ENCODE measurements at regions not wholly inside any gene's neighbourhood (a gene's known extent, or its start where the extent isn't known, plus 50 kb on each side); places are given as distances from the start of the nearest gene placed in this dataset.

- no peaks in the 10 kb centered on the region for H3K9me3 ChIP-seq (replicated peaks; ENCODE audit: control insufficient read depth, insufficient read depth, low read depth, low read length)
- WGBS (ENCODE audit: insufficient coverage, low coverage, missing lambda C conversion rate): 2% methylated on average over 2 of the region's 2 CpGs
- intact Hi-C loops (cut with micrococcal nuclease): no loop called here
- no peaks in the 10 kb centered on the region for H4K20me1 ChIP-seq (replicated peaks; ENCODE audit: control insufficient read depth, insufficient read depth, low read length)
- H3K4me3 ChIP-seq: no peak overlapping the region
- DNase-seq (ENCODE audit: extremely low read depth in 1 of 4, low spot score in 3 of 4) (no peak), FAIRE-seq (no peak), ATAC-seq (no peak)
- no peaks in the 10 kb centered on the region for H3K36me3 ChIP-seq (ENCODE audit: control insufficient read depth, insufficient read depth, low read length)
- no peaks in the 10 kb centered on the region for H3K27me3 ChIP-seq (ENCODE audit: control insufficient read depth in 2 of 2, insufficient read depth in 2 of 2, low read length in 2 of 2)
- H2AFZ ChIP-seq (ENCODE audit: low read depth, low read length): no peak overlapping the region
- no peak overlapping the region for H3K9ac ChIP-seq (ENCODE audit: insufficient read depth in 1 of 2, low read depth in 2 of 2, low read length in 2 of 2)
- in situ Hi-C loops (cut with MboI): no loop called here
- BruUV-seq (replicated peaks): no TSS peak
- H3K4me1 ChIP-seq (replicated peaks in 1 of 2; ENCODE audit: control insufficient read depth in 2 of 2, insufficient read depth in 2 of 2, low read length in 2 of 2): no peaks in the 10 kb centered on the region
- ChIA-PET CTCF (ENCODE audit: low intra/inter-chr PET ratio) (no interaction called here), POLR2A (no interaction called here)
- TF ChIP-seq HMGXB4 (CRISPR knock-in tag; IDR thresholded peaks at IDR 0.05) (no peak), HNRNPK (IDR thresholded peaks at IDR 0.05; ENCODE audit: low read depth, low read length, poor library complexity, severe bottlenecking) (no peak), DDX20 (tag; IDR thresholded peaks at IDR 0.05; ENCODE audit: low read depth) (no peak), ZNF212 (CRISPR knock-in tag; IDR thresholded peaks at IDR 0.05) (no peak), CBX1 (IDR thresholded peaks at IDR 0.05; ENCODE audit: low read depth) (no peak), FOXA3 (CRISPR knock-in tag; conservative IDR thresholded peaks at IDR 0.05 in 1 of 2, IDR thresholded peaks at IDR 0.05 in 1 of 2) (no peak), C11orf30 (IDR thresholded peaks at IDR 0.05; ENCODE audit: low read depth) (no peak), SREBF2 (CRISPR knock-in tag; IDR thresholded peaks at IDR 0.05) (no peak), CSDE1 (IDR thresholded peaks at IDR 0.05) (no peak)
- TF ChIP-seq, protein P1, sequence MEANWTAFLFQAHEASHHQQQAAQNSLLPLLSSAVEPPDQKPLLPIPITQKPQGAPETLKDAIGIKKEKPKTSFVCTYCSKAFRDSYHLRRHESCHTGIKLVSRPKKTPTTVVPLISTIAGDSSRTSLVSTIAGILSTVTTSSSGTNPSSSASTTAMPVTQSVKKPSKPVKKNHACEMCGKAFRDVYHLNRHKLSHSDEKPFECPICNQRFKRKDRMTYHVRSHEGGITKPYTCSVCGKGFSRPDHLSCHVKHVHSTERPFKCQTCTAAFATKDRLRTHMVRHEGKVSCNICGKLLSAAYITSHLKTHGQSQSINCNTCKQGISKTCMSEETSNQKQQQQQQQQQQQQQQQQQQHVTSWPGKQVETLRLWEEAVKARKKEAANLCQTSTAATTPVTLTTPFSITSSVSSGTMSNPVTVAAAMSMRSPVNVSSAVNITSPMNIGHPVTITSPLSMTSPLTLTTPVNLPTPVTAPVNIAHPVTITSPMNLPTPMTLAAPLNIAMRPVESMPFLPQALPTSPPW (CRISPR knock-in tag; IDR thresholded peaks at IDR 0.05): no peak
- no peaks in the 10 kb centered on the region for H3K79me2 ChIP-seq (ENCODE audit: control insufficient read depth, insufficient read depth, low read length)
- H3K9me1 ChIP-seq (ENCODE audit: control insufficient read depth, insufficient read depth, low read length): no peaks in the 10 kb centered on the region
- H3K4me2 ChIP-seq (ENCODE audit: insufficient read depth, low read length): no peak overlapping the region
- no peak overlapping the region for H3K27ac ChIP-seq (ENCODE audit: extremely low read depth, low read depth, low read length)
These were observed 205.0 kb downstream of the TFEC start for GRCh38 chr7:115825456-115826115.
